Bronchial epithelial cell (primary cell): ENCODE measurements at regions not wholly inside any gene's neighbourhood (a gene's known extent, or its start where the extent isn't known, plus 50 kb on each side); places are given as distances from the start of the nearest gene placed in this dataset.

Experiments used
- DNase-seq: peaks from one replicate; pipeline ENCODE4 v3.0.0-alpha.2; 2010; ENCODE audit warnings: low read depth
- FAIRE-seq: peaks from 2 replicates; lab custom pipeline; 2011; peaks lifted over from hg19 to GRCh38; lab: Jason Lieb, UNC
- H3K27me3 ChIP-seq: 2 replicates; pipeline ENCODE4 v1.5.1; 2011; ENCODE audit warnings: low read length; ENCODE audit not compliant: control insufficient read depth, insufficient read depth
- H3K36me3 ChIP-seq: 2 replicates; pipeline ENCODE4 v1.5.1; 2011; ENCODE audit warnings: low read length; ENCODE audit not compliant: control insufficient read depth, insufficient read depth
- H3K4me3 ChIP-seq: 2 replicates; pipeline ENCODE4 v1.5.1; 2011; ENCODE audit warnings: mild to moderate bottlenecking, low read depth, low read length, control low read depth
- TF ChIP-seq, protein P1 (sequence below): IDR thresholded peaks from 2 replicates; pipeline ENCODE4 v1.5.1; 2011; ENCODE audit warnings: mild to moderate bottlenecking, moderate library complexity, low read length, control low read depth, inconsistent platforms; ENCODE audit not compliant: insufficient read depth, severe bottlenecking

DNA sequence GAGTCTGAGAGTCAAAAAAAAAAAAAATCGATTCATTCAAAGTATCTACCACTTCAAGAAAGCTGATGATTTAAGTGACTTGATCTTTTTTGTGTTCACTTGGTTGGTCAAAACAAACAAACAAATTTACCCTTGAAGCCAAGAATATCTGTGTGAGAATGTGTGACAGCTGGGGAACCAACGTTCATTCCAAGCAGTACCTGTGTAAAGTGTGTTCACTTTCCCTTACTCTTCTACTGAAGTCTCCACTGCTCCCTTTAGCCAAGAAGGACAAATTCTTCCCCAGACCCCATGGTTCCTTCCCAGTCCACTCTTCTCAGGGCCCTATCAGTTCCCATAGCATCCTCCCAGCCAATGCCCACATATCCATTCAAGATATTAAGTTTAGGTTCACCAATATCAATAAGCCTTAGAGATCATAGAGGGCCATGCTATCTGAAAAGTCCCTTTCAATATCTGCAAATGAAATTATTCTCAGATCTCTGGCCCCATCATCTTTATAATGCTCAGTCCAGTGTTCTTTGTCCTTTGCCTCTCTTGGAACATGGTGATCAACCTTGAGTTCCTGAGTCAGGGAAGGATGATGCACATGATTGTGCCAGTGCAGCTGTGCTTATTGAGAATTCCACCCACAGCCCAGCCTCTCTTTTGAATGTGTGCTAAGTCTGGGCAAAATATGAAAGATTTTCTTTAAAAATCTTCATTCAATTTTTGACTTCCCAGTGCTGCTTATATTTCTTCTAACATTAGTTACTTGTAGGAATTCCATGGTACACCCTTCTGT, 82.8 kb upstream of the DTNA start:
- DNase-seq (no peak), FAIRE-seq (no peak)
- Histone ChIP-seq H3K4me3 (no peak overlapping the region), H3K27me3 (no peaks in the 10 kb centered on the region), H3K36me3 (no peaks in the 10 kb centered on the region)
- TF ChIP-seq, protein P1, sequence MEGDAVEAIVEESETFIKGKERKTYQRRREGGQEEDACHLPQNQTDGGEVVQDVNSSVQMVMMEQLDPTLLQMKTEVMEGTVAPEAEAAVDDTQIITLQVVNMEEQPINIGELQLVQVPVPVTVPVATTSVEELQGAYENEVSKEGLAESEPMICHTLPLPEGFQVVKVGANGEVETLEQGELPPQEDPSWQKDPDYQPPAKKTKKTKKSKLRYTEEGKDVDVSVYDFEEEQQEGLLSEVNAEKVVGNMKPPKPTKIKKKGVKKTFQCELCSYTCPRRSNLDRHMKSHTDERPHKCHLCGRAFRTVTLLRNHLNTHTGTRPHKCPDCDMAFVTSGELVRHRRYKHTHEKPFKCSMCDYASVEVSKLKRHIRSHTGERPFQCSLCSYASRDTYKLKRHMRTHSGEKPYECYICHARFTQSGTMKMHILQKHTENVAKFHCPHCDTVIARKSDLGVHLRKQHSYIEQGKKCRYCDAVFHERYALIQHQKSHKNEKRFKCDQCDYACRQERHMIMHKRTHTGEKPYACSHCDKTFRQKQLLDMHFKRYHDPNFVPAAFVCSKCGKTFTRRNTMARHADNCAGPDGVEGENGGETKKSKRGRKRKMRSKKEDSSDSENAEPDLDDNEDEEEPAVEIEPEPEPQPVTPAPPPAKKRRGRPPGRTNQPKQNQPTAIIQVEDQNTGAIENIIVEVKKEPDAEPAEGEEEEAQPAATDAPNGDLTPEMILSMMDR = no peak

DNA sequence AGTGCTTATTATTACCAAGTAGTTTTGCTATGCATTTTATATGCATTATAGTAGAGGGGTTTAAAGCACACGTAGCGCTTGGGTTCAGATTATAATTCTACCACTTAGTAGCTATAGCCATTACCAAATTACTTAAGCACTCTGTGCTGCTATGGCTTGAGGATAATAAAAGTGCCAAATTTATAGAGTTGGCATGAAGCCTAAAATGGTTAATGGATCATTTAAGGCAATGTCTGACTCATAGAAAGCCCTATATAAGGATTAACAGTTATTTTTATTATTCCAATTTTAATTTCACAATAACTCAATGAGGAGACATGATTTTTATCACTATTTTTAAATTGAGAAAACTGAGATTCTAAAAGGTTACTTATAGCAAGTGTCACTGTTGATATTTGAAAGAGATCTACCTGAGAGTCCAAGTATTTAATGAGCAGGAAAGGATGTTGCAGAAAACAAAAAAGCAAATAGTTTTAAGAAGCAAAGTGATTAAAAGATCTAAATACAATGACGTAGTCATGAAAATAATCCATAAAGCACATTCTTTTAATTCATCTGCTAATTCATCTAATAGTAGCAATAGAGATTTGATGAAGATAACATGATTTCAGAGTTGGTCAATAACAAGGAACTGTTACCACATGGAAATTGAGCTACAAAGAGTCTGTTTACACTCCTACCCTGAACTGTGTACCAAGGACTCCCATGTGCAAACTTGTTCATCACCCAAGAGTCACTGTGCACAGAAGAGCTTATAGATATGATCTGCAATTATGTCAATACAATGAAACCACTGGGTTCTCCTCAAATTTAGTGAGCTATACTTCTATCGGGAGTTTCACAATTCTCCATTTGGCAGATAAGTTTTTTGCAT, 78.8 kb upstream of the DTNA start:
- Histone ChIP-seq H3K27me3 (no peaks in the 10 kb centered on the region), H3K36me3 (no peaks in the 10 kb centered on the region), H3K4me3 (no peak overlapping the region)
- TF ChIP-seq, protein P1 = no peak
- no peak for FAIRE-seq
- no peak for DNase-seq

DNA sequence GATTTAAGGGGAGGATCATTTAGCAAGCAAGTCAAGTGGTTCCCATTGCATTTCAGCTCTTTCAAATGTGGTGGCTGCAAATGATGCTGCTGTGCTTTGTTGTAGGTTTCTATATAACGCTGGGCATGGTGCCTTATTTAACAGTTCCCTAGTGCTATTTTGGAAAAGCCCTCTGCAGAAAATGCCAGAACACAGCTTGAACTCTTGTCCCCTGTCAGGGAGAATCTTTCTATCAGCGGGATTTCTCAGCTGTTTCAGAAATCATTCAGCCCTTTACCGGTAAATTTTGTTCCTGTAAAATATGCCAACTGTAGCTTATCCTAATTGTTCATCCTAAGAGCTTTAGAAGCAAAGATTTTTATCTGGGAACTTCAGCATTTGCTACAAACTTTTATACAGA, 77.8 kb upstream of the DTNA start:
- no peaks in the 10 kb centered on the region for H3K27me3 ChIP-seq
- no peaks in the 10 kb centered on the region for H3K36me3 ChIP-seq
- no peak for DNase-seq
- FAIRE-seq = no peak
- H3K4me3 ChIP-seq = no peak overlapping the region
- TF ChIP-seq, protein P1 = no peak

DNA sequence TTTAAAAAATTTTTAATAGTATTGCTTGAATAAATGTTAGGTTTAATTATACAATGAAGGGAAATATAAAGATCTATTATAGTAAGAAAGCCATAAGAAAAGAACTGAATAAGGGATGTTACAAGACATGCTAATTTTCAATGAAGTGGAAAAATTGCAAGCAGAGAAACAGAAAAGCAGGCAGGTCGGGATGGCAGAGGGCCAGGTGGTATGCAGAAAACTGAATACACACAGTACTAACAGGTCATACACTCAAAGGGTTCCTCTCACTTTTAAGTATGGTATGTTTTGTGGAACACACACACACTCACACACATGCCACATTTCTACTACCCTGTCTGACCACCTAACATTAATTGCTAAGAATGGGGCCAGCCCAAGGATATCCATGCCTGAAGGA, 76.7 kb upstream of the DTNA start:
- no peak for FAIRE-seq
- no peak for DNase-seq
- TF ChIP-seq, protein P1 = no peak
- H3K36me3 ChIP-seq = no peaks in the 10 kb centered on the region
- H3K4me3 ChIP-seq = no peak overlapping the region
- no peaks in the 10 kb centered on the region for H3K27me3 ChIP-seq

DNA sequence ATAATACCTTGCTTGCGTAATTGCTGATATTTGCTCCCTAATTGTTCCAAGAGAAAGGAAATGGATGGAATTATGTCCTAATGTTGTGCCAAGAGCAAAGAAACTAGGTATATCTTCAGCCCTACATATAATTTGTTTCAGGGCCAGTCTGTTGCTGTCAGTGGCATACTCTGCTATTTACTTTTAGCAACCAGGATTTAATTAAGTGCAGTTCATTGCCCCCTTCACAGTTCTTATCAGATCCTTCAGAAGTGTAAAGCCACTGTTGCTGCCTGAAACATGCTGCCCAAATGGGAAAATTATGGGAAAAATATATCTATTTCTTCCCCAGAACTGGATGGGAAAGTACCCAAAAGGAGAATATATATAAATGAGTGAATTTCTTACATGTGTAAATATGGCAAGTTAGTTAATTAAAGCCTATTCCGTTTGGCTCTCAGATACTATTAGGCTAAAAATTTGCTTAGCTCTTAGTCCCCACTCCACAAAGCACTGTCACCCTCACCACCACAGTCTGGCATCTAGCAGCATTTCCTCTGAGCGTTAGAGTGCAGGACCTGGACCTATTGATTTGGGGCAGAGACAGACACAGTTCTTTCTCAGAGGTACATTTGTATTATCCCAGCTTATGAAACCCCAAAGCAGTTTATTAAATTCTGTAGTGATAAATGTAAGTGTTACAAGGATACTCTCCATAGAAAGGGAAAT, 72.8 kb upstream of the DTNA start:
- Histone ChIP-seq H3K27me3 (no peaks in the 10 kb centered on the region), H3K4me3 (no peak overlapping the region), H3K36me3 (no peaks in the 10 kb centered on the region)
- TF ChIP-seq, protein P1 = no peak
- DNase-seq (no peak), FAIRE-seq (no peak)
